Stimulated activated CD8-positive, alpha-beta memory T cell treated with anti-CD3 and anti-CD28 coated beads, Interleukin-4, amount 100 ng/mL, for 24 hours (primary cell): ENCODE measurements at regions not wholly inside any gene's neighbourhood (a gene's known extent, or its start where the extent isn't known, plus 50 kb on each side); places are given as distances from the start of the nearest gene placed in this dataset.
"Not testable (repeated sequence)": the region's sequence is repeated elsewhere in the genome, so short reads cannot be mapped to it uniquely, and the experiment has no call there.

Experiments used
- DNase-seq: peaks from one replicate; pipeline ENCODE4 v3.0.0-alpha.2; 2020; ENCODE audit warnings: low read depth

DNA sequence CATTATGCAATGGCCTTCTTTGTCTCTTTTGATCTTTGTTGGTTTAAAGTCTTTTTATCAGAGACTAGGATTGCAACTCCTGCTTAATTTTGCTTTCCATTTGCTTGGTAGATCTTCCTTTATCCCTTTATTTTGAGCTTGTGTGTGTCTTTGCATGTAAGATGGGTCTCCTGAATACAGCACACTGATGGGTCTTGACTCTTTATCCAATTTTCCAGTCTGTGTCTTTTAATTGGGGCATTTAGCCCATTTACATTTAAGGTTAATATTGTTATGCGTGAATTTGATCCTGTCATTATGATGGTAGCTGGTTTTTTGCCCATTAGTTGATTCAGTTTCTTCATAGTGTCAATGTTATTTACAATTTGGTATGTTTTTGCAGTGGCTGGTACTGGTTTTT, 56.9 kb upstream of the TBX18 start:
- not testable (repeated sequence) for DNase-seq

GRCh38 chr6:84816741-84817140, 52.3 kb upstream of the TBX18 start:
- DNase-seq = no peak

- no peak for DNase-seq
These were observed 51.7 kb upstream of the TBX18 start for GRCh38 chr6:84815896-84816735.
